SK-N-SH (cell line): ENCODE measurements at regions not wholly inside any gene's neighbourhood (a gene's known extent, or its start where the extent isn't known, plus 50 kb on each side); places are given as distances from the start of the nearest gene placed in this dataset.

Experiments used
- CHD2 ChIP-seq: fragments of 150-350 bp; IDR thresholded peaks from 2 replicates; pipeline ENCODE4 v1.6.1; 2018; ENCODE audit warnings: low read length; ENCODE audit not compliant: partially characterized antibody
- CTCF ChIP-seq: fragments of 200-600 bp; sonication (generic); IDR thresholded peaks from 2 replicates; pipeline ENCODE4 v1.6.1; 2017; ENCODE audit warnings: antibody characterized with exemption, mild to moderate bottlenecking, moderate library complexity
- ELF1 ChIP-seq: IDR thresholded peaks from 2 replicates; pipeline ENCODE4 v1.4.0; 2012
- EP300 ChIP-seq, 2 experiments: IDR thresholded peaks; 2 replicates each; pipeline versions ENCODE4 v1.4.0 to v1.6.1; 2012; ENCODE audit warnings: borderline replicate concordance in 1 of 2, low read depth in 1 of 2, low read length in 1 of 2
- MAX ChIP-seq: IDR thresholded peaks from 2 replicates; pipeline ENCODE4 v1.4.0; 2012; ENCODE audit warnings: low read depth
- MEF2A ChIP-seq: IDR thresholded peaks from 2 replicates; pipeline ENCODE4 v1.4.0; 2012; ENCODE audit warnings: low read depth, borderline replicate concordance
- MXI1 ChIP-seq: IDR thresholded peaks from 2 replicates; pipeline ENCODE4 v1.6.1; 2012; ENCODE audit warnings: mild to moderate bottlenecking, low read depth, low read length, improper control_type of control experiment
- RAD21 ChIP-seq: IDR thresholded peaks from 2 replicates; pipeline ENCODE4 v1.6.1; 2012; ENCODE audit warnings: mild to moderate bottlenecking, low read length
- SMC3 ChIP-seq: IDR thresholded peaks from 2 replicates; pipeline ENCODE4 v1.6.1; 2012; ENCODE audit warnings: low read depth, low read length, improper control_type of control experiment
- TAF1 ChIP-seq: IDR thresholded peaks from 2 replicates; pipeline ENCODE4 v1.6.1; 2012; ENCODE audit warnings: low read depth, mild to moderate bottlenecking, low read length, moderate library complexity, borderline replicate concordance

DNA sequence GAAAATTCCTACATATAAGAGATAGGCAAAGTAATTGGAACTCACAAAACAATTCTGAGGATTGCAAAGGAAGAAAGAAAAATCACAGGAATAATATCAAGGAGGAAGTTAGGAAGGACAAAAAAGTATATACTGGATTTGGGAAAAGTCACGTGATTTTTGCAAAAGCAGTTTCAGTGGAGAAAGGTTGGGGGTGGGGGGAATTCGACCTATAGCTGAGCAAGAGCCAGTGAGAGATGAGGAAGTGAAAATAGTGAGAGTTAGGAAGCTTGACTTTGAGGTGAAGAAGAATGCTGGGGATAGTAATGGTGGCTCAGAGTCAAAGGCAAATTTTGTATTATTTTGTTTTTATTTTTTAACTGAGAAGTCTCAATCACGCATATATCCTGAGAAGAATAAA is 438.0 kb upstream of the PMFBP1 start:
- TF ChIP-seq CTCF (no peak), SMC3 (no peak), EP300 (IDR thresholded peaks at IDR 0.05; ENCODE audit: borderline replicate concordance in 1 of 2, low read depth in 1 of 2, low read length in 1 of 2) (no peak), CHD2 (no peak), RAD21 (no peak), ELF1 (no peak), TAF1 (no peak), MEF2A (no peak), MAX (no peak), MXI1 (no peak)
